ENCODE measurements at regions not wholly inside any gene's neighbourhood (a gene's known extent, or its start where the extent isn't known, plus 50 kb on each side); places are given as distances from the start of the nearest gene placed in this dataset.

- TF ChIP-seq CTCF (IDR thresholded peaks at IDR 0.05) (no peak), EP300 (IDR thresholded peaks at IDR 0.05) (no peak), POLR2A (IDR thresholded peaks at IDR 0.05) (no peak), POLR2AphosphoS5 (IDR thresholded peaks at IDR 0.05) (no peak)
Observed at GRCh38 chr20:40134176-40134575, 554.9 kb downstream of the MAFB start.

All from stomach (tissue), 4 donors.